ENCODE measurements at regions not wholly inside any gene's neighbourhood (a gene's known extent, or its start where the extent isn't known, plus 50 kb on each side); places are given as distances from the start of the nearest gene placed in this dataset.

GRCh38 chr14:101616202-101616601 is 54.9 kb downstream of the DIO3 start (continued):
- TF ChIP-seq CHD7 (IDR thresholded peaks at IDR 0.05; ENCODE audit: insufficient replicate concordance, low read length), result no peak
- TF ChIP-seq MAFK (IDR thresholded peaks at IDR 0.05; ENCODE audit: low read depth, low read length), result no peak
- no peak for TF ChIP-seq SP1 (IDR thresholded peaks at IDR 0.05; ENCODE audit: low read depth, low read length)
- no peak for TF ChIP-seq USF2 (IDR thresholded peaks at IDR 0.05; ENCODE audit: low read length)
- TF ChIP-seq RFX5 (IDR thresholded peaks at IDR 0.05; ENCODE audit: borderline replicate concordance, low read depth, low read length), result no peak
- no peak for TF ChIP-seq ATF3 (IDR thresholded peaks at IDR 0.05; ENCODE audit: insufficient read depth, low read depth, low read length)
- no peak for TF ChIP-seq HDAC2 (IDR thresholded peaks at IDR 0.05; ENCODE audit: borderline replicate concordance in 1 of 2, low read depth in 2 of 2, low read length in 2 of 2)
- no peak for TF ChIP-seq RNF2 (IDR thresholded peaks at IDR 0.05; ENCODE audit: borderline replicate concordance, low read depth, low read length, missing control alignments, poor library complexity, severe bottlenecking)
- no peak for TF ChIP-seq FOSL1 (IDR thresholded peaks at IDR 0.05; ENCODE audit: insufficient read depth, low read depth, low read length)
